Activated CD8-positive, alpha-beta memory T cell treated with anti-CD3 and anti-CD28 coated beads for 48 hours (primary cell): ENCODE measurements at regions not wholly inside any gene's neighbourhood (a gene's known extent, or its start where the extent isn't known, plus 50 kb on each side); places are given as distances from the start of the nearest gene placed in this dataset.
"Not testable (repeated sequence)": the region's sequence is repeated elsewhere in the genome, so short reads cannot be mapped to it uniquely, and the experiment has no call there.

Experiments used
- DNase-seq, 3 experiments: peaks; one replicate each; pipeline ENCODE4 v3.0.0-alpha.2; 2020; ENCODE audit warnings: low read depth in 2 of 3, low spot score in 2 of 3

DNA sequence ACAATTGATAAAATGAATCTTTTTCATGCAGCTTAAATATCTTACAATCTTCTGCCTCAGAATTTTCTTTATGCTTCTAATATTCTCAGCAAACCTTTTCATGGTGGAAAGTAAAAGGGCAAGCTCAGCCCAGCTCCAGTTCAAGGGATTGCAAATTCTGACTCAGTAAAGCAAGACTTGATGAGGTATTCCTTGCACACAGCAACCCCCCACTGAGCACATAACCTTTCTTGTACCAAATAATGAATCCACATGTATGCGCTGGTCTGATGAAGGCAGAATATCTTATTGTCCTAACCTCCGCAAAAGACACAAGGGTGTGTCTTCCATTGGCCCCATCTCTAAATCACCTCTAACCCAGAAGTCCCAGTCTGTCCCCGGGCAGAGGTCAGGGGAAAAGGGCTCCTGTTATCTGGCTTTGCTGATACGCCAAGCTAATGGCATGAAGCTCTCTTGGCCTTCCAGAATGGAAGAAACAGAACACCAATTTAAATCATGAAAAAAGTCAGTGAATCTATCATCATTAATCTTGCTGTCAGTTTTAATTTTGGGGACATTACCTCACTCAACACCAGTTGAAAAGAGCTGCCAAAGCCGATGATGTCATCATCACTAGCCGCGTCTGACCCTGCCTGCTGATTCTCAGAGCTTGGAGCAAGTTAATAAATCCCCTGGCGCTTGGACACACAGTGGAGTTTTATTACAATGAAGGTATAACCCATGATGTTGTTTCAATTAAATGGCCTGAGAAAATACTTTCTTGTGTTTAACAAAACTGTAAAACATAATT is 592.5 kb upstream of the CLINT1 start:
- DNase-seq: no peak

DNA sequence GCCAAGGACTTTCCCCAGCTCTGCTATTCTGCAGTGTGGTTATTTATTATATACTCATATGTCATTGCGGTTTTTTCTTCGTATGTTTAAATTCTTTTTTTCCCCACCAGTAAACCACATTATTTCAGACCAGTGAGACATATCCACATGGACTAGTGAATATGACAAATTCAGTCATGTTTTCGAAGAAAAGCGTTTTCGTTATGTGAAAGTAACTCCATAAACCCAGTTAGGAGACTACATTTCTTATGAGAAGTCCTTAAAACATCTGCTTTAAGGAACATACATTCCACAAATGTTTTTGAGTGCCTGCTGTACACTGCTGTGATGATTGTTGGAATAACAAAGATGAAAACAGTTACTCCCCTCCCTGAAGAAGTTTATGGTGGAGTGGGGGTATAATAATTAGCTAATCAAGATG is 591.8 kb upstream of the CLINT1 start:
- DNase-seq: no peak

DNA sequence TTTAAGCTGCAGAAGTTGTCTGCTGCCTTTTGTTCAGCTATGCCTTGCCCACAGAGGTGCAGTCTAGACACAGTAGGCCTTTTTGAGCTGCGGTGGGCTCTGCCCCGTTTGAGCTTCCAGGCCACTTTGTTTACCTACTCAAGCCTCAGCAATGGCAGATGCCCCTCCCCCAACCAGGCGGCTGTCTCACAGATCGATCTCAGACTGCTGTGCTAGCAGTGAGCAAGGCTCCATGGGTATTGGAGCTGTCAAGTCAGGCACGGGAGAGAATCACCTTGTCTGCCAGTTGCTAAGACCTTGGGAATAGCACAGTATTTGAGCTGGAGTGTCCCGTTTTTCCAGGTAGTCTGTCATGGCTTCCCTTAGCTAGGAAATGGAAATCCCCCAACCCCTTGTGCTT is 587.8 kb upstream of the CLINT1 start:
- not testable (repeated sequence) for DNase-seq

DNA sequence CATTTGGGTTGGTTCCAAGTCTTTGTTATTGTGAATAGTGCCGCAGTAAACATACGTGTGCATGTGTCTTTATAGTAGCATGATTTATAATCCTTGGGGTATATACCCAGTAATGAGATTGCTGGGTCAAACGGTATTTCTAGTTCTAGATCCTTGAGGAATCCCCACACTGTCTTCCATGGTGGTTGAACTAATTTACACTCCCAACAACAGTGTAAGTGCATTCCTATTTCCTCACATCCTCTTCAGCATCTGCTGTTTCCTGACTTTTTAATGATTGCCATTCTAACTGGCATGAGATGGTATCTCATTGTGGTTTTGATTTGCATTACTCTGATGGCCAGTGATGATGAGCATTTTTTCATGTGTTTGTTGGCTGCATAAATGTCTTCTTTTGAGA is 580.3 kb upstream of the CLINT1 start:
- DNase-seq: not testable (repeated sequence)

DNA sequence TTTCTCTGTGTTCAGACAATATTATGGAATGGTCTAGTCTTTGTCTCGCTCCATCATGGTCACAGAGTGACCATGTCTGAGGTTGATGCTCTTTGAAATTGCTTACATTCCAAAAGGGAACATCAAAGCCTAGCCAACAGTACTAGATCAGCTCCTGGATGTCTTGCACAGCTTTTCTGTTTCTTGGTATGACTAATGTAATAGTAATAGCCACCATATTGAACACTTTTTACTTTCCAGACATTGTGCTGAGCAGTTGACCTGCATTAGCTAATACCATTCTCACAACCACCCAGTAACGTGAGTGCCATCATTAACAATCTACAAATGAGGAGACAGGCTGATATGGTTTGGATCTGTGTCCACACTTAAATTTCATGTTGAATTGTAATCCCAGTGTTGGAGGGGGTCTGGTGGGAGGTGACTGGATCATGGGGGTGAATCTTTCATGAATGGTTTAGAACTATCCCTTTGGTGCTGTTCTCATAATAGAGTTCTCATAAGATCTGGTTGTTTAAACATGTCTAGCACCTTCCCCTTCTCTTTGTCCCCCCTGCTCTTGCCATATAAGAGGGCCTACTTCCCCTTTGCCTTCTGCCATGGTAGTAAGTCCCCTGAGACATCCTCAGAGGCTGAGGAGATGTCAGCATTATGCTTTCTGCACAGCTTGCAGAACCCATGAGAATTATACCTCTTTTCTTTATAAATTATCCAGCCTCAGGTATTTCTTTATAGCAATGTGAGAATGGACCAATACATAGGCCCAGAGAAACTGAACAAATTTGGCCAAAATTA is 577.5 kb upstream of the CLINT1 start:
- DNase-seq: no peak

DNA sequence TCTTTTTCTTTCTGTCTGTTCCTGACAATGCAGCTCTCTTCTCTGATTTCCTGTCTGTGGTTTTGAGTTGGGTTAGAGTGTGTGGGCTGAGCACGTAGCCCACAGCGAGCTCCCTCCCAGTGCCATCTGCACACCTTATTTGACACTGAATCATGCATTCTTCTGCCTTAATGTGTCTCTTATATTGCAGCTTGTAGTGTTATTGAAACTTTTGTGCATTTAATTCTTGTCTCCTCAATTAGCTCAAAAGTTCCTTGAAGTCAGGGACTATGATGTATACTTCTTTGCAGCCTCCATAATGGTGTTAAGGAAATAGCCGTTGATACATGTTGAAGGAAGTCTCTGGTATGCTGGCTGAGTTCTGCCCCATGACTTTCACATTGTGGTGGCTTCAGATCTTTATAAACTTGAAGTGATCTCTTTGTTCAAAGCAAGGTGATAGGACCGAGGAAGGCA is 576.2 kb upstream of the CLINT1 start:
- no peak for DNase-seq

DNA sequence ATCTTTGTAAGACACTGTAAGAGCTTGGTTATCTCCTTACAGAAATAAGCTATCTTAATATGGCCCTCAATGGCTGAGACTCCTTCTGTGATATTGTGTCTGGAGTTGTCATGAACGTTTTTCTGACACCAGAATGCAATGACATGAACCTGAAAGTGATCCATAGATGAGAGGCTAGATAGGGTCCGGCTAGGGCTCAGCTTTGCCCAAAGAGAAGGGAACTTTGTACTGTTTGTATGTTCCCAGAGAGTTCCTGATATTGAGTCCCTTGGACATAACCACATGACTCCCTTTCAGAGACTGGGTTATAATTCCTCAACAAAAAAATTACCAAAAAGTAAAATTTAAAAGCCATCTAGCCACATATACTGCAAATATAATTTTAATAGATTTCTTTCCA is 575.8 kb upstream of the CLINT1 start:
- DNase-seq: no peak

DNA sequence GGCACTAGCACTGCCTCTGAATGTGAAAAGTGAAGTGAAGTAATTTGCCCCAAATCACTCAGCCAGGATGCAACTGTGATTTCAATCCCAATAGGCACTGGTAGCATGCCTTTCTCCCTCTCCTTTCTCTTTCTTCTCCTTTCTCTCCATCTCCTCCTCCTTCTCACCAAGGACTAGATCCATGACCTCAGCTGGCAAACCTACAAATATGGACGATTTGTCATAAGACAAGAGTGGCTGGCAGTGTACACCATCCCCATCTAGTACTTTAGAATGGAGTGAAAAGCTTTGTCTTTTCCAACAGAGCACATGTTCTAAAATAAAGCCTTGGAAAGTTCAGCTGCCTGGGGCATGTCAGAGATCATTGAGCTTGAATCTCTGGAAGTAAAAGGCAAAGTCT is 574.7 kb upstream of the CLINT1 start:
- no peak for DNase-seq

DNA sequence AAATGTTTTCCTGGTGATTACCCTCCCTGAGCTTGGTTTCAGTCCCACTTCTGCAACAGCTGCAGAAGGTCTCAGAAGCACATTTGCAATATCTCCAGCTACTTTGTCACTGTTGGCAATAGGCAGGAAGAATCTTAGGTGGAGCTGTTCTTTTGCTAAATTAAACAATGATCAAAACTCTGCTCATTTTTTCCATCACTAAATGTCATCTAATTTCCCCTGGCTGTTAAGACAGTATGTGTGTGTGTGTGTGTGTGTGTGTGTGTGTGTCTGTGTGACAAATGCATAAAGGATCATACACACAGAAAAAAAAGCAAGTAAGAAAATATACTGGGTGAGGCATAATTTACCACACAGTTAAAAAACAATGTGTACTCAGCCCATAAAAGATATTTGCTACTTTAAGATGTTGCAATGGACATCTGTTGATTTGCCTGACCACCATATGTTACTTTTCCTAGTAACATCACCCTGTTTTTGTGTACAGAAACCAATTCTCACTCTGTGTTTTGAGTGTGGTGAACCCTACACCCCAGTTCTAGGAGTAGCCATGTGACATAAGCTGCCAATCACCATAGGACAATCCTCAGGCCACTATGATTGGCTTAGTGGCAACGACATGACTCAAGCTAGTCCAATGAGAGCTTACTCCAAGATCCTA is 572.6 kb upstream of the CLINT1 start:
- no peak for DNase-seq

DNA sequence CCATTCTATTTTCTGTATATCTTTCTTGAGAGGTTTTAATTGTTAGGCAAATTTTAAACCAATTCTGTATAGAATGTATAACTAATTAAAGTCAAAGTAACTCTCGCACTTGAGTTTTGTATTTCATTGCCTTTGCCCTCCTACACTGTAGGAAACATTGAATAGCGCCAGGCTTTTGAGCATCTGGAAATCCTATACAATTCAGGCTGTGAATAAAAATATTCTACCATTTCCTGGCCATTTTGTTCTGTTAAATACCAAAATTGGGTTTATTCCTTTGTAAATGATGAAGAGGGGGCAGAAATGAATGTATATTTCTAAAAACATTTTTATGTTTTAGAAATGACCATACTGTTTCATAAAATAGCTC is 571.8 kb upstream of the CLINT1 start:
- DNase-seq: no peak

DNA sequence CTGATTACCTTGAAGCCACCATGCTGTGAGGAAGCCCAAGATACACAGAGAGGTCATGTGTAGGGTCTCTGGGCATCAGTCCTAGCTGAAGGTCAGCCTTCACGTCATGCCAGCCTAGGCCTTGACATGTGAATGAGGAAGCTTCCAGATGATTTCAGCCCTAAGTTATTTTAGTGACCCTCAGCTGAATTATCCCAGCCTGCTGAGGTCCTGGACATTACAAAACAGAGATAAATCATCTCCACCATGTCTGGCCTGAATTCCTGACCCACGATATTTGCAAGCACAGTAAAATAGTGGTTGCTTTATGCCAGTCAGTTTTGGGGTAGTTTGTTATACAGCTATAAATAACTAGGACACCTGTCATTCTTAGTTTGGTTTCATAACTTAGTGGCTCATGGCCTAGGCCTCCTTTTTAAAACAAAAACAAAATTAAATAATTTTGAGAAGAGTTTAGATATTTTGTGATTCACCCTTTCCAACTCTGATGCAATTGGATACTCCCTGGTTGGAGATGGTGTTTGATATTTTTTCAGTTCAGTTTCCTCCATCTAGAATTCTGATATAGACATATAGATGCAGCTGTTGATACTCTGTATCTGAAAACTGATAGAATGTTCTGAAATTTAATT is 571.3 kb upstream of the CLINT1 start:
- DNase-seq: no peak

DNA sequence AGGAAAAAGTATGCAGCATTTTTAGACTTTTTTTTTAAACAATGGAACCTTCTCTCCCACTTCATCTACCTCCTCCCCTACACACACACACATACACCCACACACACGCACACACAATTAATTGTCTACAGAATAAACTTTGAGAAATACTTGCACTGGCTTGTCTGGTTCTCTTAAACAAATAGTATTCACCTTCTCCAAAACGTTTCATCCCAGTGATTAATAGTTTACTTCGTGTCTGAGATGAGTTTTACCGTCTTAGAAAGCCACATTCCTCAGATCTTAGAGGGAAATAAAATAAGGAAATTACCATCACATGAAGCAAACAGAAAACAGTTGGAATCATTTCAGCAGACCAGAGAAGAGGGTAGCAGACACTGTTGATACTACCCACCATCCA is 570.6 kb upstream of the CLINT1 start:
- DNase-seq: no peak

DNA sequence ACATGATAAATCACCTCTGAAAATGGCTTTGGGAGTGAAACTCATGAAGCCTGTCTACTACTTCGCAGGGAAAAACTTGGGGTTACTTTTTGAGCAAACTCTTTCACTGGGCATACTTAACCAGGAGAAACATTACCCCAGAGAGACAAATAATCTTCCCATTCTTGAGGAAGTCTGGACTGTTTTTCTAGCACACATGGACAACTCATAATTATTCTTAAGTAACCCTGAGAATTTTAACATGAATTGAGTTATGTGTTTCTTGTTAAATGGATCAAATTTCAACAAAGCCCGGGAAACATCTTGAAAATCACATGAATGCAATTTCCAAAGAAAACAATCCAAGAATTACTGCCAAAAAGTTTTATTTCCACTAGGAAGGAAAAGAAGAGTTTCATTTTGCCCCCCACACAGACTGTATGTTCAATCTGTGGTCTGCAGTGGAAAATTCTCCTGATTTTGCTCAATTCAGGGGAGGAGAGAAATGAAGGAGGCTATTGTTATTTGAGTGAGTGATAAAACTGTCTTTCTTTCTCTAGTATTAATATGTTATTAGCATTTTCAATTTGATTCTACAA is 564.8 kb upstream of the CLINT1 start:
- no peak for DNase-seq

DNA sequence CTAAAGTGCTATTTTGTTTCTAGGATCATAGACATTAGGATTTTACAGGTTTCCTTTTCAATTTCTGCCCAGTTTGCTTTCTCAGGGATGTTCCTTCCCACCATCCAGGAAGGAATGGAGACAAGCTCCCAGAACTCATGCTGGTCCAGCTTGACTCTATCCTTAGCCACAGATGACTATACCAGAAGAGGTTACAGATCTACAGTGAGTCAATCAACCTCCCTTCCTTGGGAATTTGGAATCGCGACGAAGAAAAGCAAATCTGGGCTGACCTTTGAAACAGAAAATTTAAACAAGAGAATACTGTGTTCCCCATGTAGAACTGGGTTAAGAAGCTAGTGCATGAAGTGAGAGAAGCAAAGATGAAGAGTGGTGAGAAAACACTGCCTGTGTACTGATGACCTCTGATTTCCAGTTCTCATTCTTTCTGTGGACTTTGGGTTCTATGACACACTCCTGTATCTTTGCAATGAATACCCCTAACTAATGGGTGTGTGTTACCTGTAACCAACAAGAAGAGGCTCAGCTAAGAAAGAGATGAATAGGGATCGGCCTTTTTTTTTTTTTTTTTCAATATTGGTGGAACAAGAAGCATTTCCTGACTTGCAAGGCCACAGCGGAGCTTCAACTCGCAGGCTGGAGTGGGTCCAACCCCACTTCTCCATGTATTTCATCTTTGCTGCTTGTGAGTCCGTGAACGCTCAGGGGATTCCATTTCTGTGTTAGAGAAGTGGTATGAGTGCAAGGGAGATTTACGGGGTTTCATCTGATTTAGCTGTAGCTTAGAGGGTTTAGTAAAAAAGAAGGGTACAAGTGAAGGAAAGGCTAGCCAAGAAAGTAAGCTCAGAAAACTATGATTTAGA is 563.9 kb upstream of the CLINT1 start:
- no peak for DNase-seq

DNA sequence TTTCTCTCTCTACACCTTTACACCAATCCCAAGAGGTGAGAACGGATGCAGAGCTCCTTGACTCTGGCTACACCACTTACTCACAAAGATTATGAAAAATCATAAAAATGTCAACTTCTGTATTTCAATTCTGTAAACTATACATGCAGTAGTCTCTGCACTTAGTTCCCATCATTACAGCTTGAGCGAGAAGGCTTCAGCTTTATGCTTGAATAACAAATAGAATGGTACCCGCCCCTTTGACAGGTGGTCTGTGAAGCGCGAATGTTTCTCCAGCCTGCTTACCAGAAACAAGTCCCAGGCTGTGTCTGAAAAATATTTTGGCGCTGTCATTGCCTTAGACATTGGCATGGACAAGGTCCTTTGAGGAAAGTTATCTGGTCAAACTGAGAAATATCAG is 562.4 kb upstream of the CLINT1 start:
- no peak for DNase-seq

DNA sequence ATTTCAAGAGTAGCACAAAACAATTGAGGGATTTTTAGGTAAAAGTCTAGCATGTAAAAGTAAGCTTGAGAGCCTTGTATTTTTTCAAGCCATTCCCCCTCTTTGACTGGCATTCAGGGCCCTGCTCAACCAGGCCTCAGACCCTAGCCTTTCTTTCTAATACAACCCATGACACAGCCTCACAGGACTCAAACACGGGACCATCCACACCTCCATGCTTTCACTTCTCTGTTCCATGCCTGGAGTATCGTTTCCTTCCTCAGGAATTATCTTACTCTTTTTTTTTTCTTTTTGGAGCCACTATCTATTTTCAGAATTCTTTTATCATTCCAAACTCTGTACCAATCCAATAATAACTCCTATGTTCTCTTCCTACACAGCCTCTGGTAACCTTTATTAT is 560.2 kb upstream of the CLINT1 start:
- no peak for DNase-seq

DNA sequence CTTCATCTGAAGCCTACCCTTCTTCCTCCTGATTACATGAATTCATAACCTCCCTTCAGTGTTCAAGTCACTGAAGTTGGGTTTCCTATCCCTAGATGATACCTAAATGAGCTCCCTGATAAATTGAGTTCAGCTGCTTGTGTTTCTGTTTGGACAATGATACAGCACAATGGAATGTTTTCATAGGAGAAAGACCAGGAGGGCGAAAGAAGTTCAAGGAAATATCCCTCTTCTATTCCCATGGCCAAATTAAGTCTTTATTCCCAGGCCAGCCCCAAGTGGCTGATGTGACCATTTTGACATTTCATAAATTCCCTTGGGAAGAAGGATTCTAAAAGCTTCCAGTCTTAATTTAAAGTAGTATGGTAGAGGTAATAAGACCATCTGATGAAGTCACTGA is 555.8 kb upstream of the CLINT1 start:
- DNase-seq: no peak

DNA sequence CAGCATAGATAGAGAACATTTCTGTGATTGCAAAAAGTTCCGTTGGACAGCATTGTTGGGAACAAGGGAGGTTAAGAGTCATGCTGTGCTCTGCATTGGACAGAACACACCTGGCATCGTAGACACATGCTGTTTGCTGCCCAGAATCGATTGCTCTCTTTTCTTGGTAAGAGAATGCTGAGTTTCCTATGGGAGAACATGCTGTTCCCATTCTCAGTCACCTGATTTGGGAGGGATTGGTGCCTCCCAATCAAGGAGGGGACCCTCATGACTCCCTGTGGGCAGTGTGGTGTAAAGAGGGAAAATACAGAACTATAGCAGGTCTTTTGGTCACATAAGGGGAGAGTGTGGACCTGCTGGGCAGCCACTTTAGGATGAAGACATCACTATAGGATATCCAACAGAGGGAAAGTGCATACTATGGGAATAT is 555.4 kb upstream of the CLINT1 start:
- DNase-seq: no peak

DNA sequence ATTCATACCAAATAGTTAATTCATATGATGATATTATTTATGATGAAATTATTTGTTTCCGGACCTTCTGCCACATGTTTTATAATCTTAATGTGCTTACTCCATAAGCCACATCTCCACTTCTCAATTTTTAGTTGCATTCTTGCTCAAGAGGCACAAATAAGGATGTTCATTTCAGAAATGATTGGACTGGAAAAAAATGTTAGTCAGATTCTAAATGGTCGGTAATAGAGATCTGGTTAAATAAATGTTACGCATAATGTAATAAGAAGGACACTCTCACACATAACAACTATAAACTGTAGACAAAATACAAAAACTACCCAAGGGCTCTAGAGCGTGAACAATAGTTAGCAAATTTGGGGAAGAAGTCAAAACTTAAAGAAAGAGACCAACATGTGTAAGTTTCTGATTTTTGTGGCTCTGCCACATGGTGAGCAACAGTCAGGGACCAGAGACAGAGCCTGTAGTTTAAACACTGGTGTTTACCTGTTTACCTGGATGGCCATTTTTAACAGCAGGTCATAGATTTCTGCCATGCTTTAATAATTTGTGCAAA is 554.3 kb upstream of the CLINT1 start:
- DNase-seq: no peak

DNA sequence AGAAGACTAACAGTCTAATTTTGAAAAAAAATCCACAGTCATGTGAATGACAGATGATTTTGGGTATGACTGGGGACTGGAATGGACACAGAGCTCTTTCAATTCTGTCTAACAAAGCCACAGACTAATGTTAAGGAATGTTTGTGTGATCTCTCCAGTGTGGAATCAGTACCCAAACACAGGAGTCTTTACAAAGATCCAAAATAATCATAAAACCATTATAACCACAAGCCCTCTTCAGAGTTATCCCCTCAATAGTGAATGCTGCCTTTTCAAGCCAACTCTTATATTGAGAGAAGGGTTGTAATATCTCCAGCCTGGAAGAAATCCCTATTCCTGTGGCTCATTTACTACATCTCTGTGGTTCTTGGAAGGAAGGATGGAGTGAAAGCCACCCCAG is 552.0 kb upstream of the CLINT1 start:
- DNase-seq: no peak
